ENCODE measurements at regions not wholly inside any gene's neighbourhood (a gene's known extent, or its start where the extent isn't known, plus 50 kb on each side); places are given as distances from the start of the nearest gene placed in this dataset.
"Not testable (repeated sequence)": the region's sequence is repeated elsewhere in the genome, so short reads cannot be mapped to it uniquely, and the experiment has no call there.

DNA sequence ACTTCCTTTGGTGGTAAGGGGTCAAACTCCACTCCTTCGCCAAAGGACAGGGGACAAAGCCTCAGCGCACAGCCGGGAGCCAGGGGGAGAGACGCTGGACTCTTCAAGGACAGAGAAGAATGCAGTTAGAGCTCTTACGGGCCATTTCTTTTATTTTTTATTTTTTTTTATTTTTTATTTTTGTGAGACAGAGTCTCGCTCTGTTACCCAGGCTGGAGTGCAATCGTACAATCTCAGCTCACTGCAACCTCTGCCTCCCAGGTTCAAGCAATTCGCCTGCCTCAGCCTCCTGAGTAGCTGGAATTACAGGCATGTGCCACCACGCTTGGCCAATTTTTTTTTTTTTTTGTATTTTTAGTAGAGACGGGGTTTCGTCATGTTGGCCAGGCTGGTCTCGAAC lies 93.2 kb upstream of the RPH3AL start, which contains the start of gene RFLNB:
TSS of gene RFLNB (minus strand) at position 101 of the 400 bp plus-strand sequence.
- not testable (repeated sequence) for DNase-seq (ENCODE audit: low read depth); H3K4me3 ChIP-seq (ENCODE audit: control insufficient read depth, low read depth, low read length)

DNA sequence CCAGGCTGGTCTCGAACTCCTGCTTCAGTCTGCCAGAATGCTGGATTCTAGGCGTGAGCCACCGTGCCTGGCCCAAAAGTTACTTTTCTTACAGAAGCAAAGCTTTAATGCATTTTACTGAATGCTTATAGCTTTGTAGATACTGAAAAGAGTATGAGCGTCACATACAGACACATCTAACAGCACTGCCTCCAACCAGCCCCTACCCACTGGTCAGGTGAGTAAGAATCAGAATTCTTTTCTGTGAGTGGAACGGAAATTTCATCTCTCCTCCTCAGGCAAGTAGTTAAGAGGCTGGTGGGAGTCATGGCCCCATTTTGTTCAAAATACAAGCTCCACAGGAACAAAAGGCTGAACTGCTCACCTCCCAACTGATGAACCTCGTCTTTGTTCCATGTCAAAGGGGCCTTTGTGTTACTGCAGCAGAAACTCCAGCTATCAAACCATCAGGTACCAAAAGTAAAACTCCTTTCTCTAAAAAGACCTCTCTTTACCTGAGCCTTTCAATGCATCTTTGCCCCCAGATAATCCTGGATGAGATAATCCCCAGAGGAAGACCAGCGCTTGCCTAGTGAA lies 92.4 kb upstream of the RPH3AL start:
- TF ChIP-seq, protein P1, sequence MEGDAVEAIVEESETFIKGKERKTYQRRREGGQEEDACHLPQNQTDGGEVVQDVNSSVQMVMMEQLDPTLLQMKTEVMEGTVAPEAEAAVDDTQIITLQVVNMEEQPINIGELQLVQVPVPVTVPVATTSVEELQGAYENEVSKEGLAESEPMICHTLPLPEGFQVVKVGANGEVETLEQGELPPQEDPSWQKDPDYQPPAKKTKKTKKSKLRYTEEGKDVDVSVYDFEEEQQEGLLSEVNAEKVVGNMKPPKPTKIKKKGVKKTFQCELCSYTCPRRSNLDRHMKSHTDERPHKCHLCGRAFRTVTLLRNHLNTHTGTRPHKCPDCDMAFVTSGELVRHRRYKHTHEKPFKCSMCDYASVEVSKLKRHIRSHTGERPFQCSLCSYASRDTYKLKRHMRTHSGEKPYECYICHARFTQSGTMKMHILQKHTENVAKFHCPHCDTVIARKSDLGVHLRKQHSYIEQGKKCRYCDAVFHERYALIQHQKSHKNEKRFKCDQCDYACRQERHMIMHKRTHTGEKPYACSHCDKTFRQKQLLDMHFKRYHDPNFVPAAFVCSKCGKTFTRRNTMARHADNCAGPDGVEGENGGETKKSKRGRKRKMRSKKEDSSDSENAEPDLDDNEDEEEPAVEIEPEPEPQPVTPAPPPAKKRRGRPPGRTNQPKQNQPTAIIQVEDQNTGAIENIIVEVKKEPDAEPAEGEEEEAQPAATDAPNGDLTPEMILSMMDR (conservative IDR thresholded peaks at IDR 0.05; ENCODE audit: control insufficient read depth, insufficient read depth, low read depth, low read length), result no peak
- DNase-seq (ENCODE audit: low read depth), result no peak

DNA sequence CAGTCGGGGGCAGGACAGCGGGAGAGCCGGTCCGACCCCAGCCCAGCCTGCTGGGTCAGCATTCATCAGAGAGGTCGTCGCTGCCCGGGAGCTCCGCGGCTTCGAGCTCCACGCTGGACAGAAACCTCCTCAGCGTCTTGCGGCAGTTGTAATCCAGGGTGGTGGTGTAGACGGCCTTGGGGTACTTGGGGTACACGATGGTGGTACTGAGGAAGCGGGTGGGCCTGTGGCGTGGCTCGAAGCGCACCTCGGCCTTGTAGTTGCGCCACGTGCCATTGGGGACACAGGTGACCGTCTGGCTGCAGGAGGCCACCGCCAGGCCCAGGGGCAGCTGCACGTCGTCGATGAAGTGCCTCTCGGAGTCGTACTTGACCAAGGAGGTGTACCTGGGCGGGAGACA lies 90.5 kb upstream of the RPH3AL start:
- no peak overlapping the region for H3K4me3 ChIP-seq (ENCODE audit: control insufficient read depth, low read depth, low read length)
- TF ChIP-seq, protein P1 (conservative IDR thresholded peaks at IDR 0.05; ENCODE audit: control insufficient read depth, insufficient read depth, low read depth, low read length), result no peak
- DNase-seq (ENCODE audit: low read depth), result no peak

More for the DNA sequence above, 92.4 kb upstream of the RPH3AL start:
- no peak overlapping the region for H3K4me3 ChIP-seq (ENCODE audit: control insufficient read depth, low read depth, low read length)

DNA sequence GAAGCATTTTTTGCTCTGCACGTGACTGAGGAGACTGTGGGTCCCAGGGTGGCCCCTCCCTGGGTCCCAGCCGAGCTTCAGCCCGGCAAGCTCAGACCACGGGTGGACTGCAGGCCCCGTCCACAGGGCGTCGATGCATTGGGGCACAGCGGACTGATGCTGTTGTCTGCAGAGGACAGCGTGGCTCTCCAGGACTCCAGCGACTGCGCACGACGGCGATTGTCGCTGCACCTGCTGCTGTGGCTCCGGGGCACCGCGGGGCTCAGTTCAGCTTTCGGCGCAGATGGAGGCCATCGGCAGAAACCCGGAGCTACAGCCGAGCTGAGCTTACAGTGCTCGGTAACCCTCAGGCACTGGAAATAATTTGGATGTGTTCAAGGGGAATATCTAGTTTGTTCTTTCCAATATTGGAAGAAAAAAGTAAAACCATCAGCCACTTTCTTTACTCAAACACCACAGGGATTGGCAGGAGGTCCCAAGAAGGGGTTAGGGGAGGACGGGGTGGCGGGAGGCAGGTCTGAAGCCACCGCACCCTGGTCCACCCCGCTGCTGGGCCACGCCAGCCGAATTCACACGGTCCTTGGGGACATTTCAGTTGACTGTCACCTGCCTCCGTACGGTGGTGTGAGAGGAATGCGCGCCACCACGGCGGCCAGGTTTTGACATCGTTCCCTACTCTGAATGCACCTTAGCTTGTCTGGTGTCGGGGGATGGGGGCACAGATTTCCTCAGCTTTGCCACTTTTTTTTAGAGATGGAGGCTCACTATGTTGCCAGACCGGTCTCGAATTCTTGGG lies 88.7 kb upstream of the RPH3AL start:
- no peak overlapping the region for H3K4me3 ChIP-seq (ENCODE audit: control insufficient read depth, low read depth, low read length)
- TF ChIP-seq, protein P1 (conservative IDR thresholded peaks at IDR 0.05; ENCODE audit: control insufficient read depth, insufficient read depth, low read depth, low read length), result no peak
- no peak for DNase-seq (ENCODE audit: low read depth)

DNA sequence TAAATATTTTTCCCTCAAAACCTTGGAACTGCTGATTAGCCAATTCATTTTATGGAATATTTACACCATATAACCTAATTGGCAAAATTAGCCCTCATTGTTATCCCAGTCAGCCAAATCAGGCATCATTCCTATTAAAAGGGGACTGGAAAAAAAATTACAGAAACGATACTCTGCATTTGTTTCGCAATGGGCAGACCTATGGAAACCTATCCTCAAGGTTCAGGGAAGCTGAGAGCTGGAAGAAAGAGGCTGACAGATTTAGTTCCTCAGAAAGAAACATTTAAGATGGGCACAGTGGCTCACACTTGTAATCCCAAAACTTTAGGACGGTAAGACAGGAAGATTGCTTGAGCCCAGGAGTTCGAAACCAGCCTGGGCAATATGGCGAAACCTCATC lies 85.6 kb upstream of the RPH3AL start:
- DNase-seq (ENCODE audit: low read depth), result no peak
- TF ChIP-seq, protein P1 (conservative IDR thresholded peaks at IDR 0.05; ENCODE audit: control insufficient read depth, insufficient read depth, low read depth, low read length), result no peak
- no peak overlapping the region for H3K4me3 ChIP-seq (ENCODE audit: control insufficient read depth, low read depth, low read length)

DNA sequence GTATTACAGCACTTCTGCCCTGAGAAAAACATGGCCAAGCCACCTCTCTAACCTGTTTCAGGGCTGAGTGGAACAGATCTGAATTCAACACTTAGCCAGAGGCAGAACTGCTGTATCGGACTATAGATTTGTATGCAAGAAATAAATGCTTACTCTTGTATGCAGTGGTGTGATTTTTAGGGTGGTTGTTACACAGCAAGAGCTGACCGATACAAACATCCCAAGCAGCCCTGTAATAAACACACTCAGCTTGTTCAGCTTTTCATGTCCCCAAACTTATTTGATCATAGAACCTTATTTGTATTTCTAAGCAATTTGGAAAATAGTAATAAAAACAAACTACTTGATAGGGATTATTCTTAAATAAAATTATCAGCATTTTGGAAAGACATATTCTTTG lies 84.9 kb upstream of the RPH3AL start:
- H3K4me3 ChIP-seq (ENCODE audit: control insufficient read depth, low read depth, low read length), result no peak overlapping the region
- DNase-seq (ENCODE audit: low read depth), result no peak
- TF ChIP-seq, protein P1 (conservative IDR thresholded peaks at IDR 0.05; ENCODE audit: control insufficient read depth, insufficient read depth, low read depth, low read length), result no peak

DNA sequence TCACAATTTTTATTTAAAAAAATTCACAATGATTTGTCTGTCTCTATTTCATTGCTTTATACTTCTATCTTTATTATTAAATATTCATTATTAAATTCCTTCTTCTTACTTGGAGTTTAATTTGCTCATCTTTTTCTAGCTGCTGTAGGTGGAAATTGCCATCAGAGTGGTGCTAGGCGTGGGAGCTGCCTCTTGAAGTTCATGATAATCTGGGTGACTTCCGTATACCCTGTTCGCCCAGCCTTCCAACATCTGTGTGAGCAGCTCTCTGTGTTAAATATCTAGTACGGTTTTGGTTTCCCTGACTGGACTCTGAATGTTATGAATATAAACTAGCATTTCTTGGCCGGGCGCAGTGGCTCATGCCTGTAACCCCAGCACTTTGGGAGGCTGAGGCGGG lies 84.0 kb upstream of the RPH3AL start:
- TF ChIP-seq, protein P1 (conservative IDR thresholded peaks at IDR 0.05; ENCODE audit: control insufficient read depth, insufficient read depth, low read depth, low read length), result no peak
- H3K4me3 ChIP-seq (ENCODE audit: control insufficient read depth, low read depth, low read length), result no peak overlapping the region
- DNase-seq (ENCODE audit: low read depth), result no peak

DNA sequence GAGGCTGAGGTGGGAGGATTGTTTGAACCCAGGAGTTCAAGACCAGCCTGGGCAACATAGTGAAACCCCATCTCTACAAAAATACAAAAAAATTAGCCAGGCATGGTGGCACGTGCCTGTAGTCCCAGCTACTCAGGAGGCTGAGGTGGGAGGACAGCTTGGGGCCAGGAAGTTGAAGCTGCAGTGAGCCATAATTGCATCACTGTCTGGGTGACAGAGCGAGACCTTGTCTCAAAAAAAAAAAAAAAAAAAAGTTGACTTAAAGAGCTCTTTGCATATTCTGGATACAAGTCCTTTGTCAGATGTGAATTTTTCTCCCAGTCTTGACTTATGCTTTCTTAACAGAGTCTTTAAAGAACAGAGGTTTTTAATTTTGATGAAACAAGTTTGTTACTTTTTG lies 79.9 kb upstream of the RPH3AL start:
- DNase-seq (ENCODE audit: low read depth); H3K4me3 ChIP-seq (ENCODE audit: control insufficient read depth, low read depth, low read length): not testable (repeated sequence)

Measured in fibroblast of mammary gland (primary cell).